ENCODE measurements at regions not wholly inside any gene's neighbourhood (a gene's known extent, or its start where the extent isn't known, plus 50 kb on each side); places are given as distances from the start of the nearest gene placed in this dataset.

DNA sequence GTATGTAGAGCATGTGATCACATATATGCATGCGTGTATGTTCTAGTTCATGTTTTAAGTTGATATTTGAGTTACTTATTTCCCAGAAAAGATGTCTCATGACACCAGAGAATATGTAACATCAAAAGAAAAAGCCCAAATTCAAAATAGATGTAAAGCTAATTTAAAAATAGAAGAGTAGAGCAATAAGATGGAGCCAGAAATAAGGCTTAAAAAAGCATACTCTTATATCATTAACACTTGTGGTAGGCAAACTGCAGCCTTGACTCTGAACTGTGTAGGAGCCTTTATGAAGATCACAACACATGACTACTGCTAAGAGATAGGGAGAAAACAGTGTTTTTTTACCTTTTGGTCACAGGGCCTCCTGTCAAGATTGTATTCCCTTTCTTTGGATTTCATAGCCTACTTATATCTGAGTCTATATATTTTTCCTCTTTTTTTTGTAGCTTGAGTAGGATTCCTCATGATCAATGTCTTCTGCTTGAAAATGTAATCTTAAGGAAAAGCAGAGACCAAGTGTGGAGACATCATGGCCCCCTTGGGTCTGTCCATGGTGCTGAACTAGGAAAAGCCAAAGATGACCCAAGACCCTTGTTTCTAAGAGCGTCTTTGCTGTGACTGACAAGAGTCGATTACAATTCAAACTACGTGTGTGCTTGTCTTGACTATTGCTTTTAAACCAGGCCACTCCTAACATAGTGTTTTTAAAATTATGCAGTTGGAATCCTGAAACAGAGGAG, 390.4 kb downstream of the SHISA9 start:
- intact Hi-C loops (cut with DNase I), result loop anchor here in 1 of 2 donors (1.0 kb wide), 1 partner anchor 13 kb away; no protein-coding TSS in a partner anchor
- DNase-seq (ENCODE audit: low spot score), result no peak

GRCh38 chr16:13296206-13296605, 394.8 kb downstream of the SHISA9 start:
- intact Hi-C loops (cut with DNase I), result no loop called here
- no peak for DNase-seq (ENCODE audit: low spot score)

DNA sequence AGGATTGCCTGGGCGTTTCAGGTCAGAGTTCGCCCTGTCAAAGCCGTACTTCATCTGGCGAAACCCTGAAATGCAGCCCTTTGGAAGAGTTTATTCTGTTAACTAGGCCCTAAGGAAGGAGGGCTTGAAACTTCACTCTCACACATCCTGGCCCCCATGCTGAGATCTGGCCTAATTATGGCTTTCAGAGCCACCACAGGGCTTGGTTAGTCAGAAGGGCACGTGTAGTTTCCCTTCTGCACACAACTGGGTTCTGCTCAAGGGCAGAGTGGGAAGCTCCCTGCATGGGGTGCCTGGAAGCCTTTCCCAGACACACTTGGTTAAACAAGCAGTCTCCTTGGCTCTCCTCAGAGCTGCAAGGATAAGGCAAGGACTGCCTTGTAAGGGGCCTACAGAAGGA, 397.3 kb downstream of the SHISA9 start:
- DNase-seq (ENCODE audit: low spot score), result no peak
- intact Hi-C loops (cut with DNase I), result no loop called here

DNA sequence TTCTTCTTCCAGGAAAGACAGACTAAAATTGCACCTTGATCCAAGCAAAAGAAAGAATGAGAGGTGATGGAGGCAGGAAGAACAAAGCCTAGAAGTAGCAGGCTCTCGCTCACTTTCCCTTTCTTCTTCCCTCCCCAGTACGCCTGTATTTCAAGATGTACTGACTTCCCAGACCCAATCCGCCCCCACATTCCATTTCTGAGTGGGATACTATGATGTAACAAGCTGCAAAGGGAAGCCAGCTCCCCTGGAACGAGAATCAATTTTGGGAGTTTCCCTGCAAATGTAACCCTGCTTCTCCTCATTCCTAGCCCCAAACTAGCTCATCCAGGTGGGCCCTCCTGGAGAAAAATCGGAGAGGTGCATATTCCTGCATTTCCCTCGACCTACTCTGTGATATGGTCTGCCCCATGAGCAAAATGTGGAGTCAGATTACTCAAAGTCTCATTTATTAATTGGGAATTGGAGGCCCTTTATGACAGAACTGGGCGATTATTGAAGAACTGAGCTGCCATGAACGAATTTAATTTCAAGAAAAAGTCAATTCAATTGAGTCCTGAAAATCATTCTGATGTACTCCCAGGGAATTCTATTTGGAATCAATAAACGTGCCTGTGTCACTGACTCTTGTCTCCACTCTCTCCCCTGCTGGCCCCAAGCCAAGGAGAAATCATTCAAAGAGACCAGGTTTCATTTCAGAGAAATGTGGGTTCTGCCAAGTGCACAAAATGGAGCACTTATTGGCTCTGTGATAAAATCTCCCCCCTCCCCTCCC, 398.9 kb downstream of the SHISA9 start:
- intact Hi-C loops (cut with DNase I), result no loop called here
- DNase-seq (ENCODE audit: low spot score), result no peak

DNA sequence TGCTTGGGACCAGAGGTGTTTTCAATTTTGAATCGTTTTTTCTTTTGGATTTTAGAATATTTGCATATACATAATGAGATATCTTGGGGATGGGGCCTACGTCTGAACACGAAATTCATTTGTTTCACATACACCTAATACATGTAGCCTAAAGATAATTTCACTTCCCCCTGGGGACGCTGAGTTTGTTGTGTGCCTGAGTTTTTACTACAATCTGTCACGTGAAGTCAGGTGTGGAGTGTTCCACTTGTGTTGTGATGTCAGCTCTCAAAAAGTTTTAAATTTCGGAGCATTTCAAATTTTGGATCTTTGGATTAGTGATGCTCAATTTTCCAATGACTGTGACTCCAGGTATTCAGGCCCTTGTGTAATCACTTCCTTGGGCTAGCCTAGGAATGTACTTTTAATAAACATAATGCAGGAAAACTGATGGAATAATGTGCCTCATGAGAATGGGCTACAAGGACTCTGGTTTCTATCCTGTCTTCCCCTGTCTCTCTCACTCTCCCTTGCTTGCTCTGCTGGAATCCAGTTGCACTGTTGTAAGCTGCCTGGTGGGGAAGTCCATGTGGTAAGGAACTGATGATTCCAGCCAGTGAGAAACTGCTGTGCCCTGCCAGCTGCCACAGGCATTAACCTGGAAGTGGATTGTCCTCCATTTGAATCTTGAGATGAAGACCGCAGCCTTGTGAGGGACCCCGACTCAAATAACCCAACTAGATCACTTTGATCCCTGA, 403.8 kb downstream of the SHISA9 start:
- DNase-seq (ENCODE audit: low spot score), result no peak
- intact Hi-C loops (cut with DNase I), result no loop called here

- no peak for DNase-seq (ENCODE audit: low spot score)
- intact Hi-C loops (cut with DNase I), result no loop called here
Observed at GRCh38 chr16:13306161-13306995, 405.0 kb downstream of the SHISA9 start.

- DNase-seq (ENCODE audit: low spot score), result no peak
- intact Hi-C loops (cut with DNase I), result no loop called here
Observed at GRCh38 chr16:13307255-13307654, 405.9 kb downstream of the SHISA9 start.

DNA sequence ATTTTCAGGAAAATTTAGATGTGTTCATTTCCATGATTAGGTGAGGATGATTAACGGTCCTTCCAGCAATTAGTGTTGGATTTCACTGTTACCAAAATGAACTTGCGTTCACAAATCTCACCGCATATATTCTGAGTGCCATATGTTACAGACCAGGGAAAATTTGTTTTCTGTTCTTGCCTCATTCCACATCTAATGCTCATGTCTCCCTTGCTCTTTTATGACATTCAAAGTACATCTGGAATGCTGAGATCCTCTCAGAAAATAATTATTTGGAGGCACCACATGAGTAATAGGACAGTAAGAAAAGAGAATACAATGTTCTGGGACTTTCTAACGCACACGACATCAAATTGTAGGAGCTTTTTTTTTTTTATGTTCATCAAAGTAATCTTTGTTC, 406.5 kb downstream of the SHISA9 start:
- no peak for DNase-seq (ENCODE audit: low spot score)
- intact Hi-C loops (cut with DNase I), result no loop called here

DNA sequence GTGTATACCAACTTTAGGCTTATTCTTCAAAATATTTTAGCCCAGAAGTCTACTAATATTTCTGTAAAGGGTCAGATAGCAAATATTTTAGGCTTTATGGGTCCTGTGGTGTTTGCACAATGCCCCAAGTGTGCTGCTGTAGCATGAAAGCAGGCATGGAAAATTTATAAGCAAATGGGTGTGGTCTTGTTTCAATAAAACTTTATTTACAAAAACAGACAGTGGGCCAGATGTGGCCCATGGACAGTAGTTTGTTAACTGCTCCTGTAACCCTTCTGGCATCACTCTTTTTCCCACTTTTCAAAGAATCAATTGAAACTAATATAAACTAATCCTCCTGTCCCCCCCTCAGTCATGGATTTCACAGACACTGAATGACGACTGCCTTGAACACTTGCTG, 410.7 kb downstream of the SHISA9 start:
- DNase-seq (ENCODE audit: low spot score), result no peak
- intact Hi-C loops (cut with DNase I), result no loop called here

- intact Hi-C loops (cut with DNase I), result no loop called here
- DNase-seq (ENCODE audit: low spot score), result no peak
Observed at GRCh38 chr16:13313351-13313750, 412.0 kb downstream of the SHISA9 start.

- intact Hi-C loops (cut with DNase I), result no loop called here
- DNase-seq (ENCODE audit: low spot score), result no peak
Observed at GRCh38 chr16:13314633-13315032, 413.2 kb downstream of the SHISA9 start.

DNA sequence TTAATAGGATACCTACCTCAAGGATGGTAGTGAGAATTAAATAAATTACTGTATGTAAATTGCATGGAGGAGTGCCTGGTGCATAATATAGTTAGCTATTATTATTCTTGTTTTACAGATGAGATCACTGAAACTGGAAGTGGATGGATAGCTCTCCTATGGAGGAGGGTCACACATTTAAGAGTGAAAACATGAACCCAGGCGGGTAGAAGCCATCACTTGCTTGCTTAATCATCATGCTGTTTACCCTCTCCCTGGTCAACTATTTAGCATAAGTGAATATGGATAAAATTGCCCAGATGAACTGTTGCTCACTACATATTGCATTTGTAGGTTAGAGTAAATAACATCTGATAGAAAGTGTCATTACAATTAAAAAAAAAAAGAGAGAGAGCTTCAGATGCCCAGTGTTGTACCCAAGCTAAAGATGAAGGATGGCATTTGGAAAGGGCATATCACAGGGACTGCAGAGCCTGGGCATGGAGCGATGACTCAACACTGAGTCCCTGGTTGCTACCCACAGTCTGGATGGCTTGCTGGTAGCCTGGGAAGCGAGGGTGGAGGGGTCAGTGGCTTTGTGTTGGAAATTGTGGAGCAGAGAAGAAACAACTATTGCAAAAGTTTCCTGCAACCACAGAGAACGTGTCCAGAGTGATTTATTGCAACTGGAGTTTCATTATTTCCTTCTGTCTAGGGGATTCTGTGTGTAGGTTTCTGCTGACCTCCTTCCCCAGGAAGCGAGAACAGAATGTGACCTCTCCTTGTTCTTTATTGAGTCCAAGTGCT, 414.4 kb downstream of the SHISA9 start:
- DNase-seq (ENCODE audit: low spot score), result no peak
- intact Hi-C loops (cut with DNase I), result no loop called here

DNA sequence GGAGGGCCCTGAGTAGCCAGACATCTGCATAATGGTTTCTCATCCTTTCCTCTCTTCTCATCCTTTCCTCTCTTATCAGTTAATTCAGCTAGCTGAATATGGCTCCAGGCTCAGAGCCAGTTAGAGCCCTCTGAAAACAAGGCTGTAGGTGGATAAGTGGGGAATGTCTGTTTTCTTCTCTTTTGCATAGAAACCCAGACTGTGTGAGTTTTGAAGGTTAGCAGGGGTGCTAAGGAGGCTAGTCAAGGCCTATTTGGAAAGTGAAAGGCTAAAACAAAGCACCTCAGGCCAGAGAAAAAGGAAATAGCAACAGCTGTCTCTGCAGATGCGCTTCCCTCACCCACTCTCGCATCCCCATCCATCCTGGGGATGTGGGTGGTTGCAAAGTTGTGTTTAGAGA, 420.9 kb downstream of the SHISA9 start:
- DNase-seq (ENCODE audit: low spot score), result no peak
- intact Hi-C loops (cut with DNase I), result no loop called here

GRCh38 chr16:13324851-13325250, 423.5 kb downstream of the SHISA9 start:
- intact Hi-C loops (cut with DNase I), result no loop called here

DNA sequence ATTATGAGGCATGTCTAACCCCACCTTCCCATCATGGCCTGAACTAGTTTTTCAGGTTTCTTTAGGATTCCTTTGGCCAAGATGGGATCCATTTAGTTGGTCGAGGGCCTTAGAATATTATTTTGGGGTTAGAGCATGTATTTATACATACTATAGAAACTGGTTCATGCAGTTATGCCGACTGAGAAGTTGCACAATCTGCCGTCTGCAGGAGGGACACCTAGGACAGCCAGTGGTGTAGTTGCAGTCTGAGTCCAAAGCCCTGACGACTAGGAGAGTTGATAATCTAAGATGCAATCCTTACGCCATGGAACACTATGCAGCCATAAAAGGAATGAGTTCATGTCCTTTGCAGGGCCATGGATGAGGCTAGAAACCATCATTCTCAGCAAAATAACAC, 424.0 kb downstream of the SHISA9 start:
- DNase-seq (ENCODE audit: low spot score), result no peak
- intact Hi-C loops (cut with DNase I), result no loop called here

More at GRCh38 chr16:13324851-13325250, 423.5 kb downstream of the SHISA9 start:
- DNase-seq (ENCODE audit: low spot score), result no peak

DNA sequence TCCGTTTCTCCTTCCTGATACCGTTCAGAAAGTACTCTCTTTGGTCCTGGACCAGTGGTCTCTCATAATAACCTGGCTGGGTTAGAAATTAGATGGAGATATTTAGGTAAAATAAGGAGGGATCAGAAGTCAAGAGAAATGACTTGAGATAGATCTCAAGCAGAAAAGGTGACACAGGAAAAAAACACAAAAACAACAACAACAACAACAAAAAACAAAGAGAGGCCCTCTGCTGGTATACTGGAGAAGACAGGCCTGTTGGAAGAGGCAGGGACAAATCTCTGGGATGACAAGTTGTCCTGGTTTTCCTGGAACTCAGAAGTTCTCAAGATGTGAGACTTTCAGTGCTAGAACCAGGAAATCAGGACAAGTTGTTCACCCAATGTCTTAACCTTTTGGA, 430.5 kb downstream of the SHISA9 start:
- no peak for DNase-seq (ENCODE audit: low spot score)
- intact Hi-C loops (cut with DNase I), result no loop called here

GRCh38 chr16:13332713-13333255, 431.4 kb downstream of the SHISA9 start:
- no peak for DNase-seq (ENCODE audit: low spot score)
- intact Hi-C loops (cut with DNase I), result no loop called here

- DNase-seq (ENCODE audit: low spot score), result no peak
- intact Hi-C loops (cut with DNase I), result no loop called here
Observed at GRCh38 chr16:13333336-13333735, 431.9 kb downstream of the SHISA9 start.

Measured in posterior vena cava (tissue), 2 donors.